HPDE6-E6E7 (cell line): ENCODE measurements at regions not wholly inside any gene's neighbourhood (a gene's known extent, or its start where the extent isn't known, plus 50 kb on each side); places are given as distances from the start of the nearest gene placed in this dataset.

Experiments
- DNase-seq: peaks from one replicate; pipeline ENCODE4 v3.0.0; 2011; ENCODE audit warnings: missing footprints; ENCODE audit errors: extremely low spot score

- DNase-seq: no peak
These were observed 52.0 kb upstream of the IVNS1ABP start for GRCh38 chr1:185368913-185369491.

DNA sequence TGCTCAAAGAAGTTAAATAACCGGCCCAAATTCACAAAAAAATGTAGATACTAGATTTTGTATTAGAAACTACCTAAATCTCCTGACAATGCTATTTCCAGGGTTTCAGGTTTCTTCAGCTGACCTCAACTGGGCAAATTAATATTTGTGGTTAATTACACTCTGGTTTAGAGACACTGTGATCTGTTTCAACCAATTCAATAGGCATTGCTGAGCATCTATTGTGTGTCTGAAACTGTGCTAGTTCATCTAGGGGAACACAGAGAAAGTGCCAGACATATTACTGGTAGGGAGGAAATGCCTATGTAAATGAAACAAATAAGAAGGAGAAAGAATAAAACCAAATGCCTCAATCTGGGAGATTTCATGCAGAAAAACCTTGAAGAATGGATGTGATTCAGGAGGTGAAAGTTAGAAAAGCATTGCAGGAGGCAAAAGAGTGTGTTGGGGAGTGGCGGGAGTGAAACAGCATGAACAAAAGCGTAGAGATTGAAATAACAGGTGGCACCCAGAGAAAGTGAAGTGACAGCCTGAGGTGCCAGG, 51.3 kb upstream of the IVNS1ABP start:
- DNase-seq: no peak

GRCh38 chr1:185367218-185367617, 50.2 kb upstream of the IVNS1ABP start:
- no peak for DNase-seq
